Lung (tissue), 11 donors: ENCODE measurements at regions not wholly inside any gene's neighbourhood (a gene's known extent, or its start where the extent isn't known, plus 50 kb on each side); places are given as distances from the start of the nearest gene placed in this dataset.

ENCODE experiments used
- ATAC-seq: fragments of 200-7000 bp; cut with Tn5 transposase; one replicate; pipeline ENCODE4 v1.9.1; 2020; ENCODE audit warnings: moderate number of reproducible peaks; ENCODE audit not compliant: insufficient read depth, low FRiP score
- DNase-seq, 3 donors: peaks; one replicate each; pipeline ENCODE4 v3.0.0-alpha.2; 2013 to 2017
- H3K27ac ChIP-seq, 2 donors: one replicate each; pipeline ENCODE4 v1.5.1; 2013; ENCODE audit warnings: mild to moderate bottlenecking in 2 of 2, moderate library complexity in 2 of 2, control low read depth in 1 of 2, inconsistent platforms in 1 of 2, low read depth in 1 of 2, low read length in 1 of 2
- H3K27me3 ChIP-seq, 3 donors: one replicate each; pipeline ENCODE4 v1.5.1; 2013; ENCODE audit warnings: low read length in 2 of 3; ENCODE audit not compliant: control insufficient read depth in 3 of 3, insufficient read depth in 3 of 3
- H3K36me3 ChIP-seq, 4 donors: one replicate each; pipeline ENCODE4 v1.5.1; 2013; ENCODE audit warnings: low read length in 4 of 4, mild to moderate bottlenecking in 1 of 4, moderate library complexity in 1 of 4; ENCODE audit not compliant: control insufficient read depth in 4 of 4, insufficient read depth in 4 of 4
- H3K4me1 ChIP-seq, 5 donors: one replicate each; pipeline ENCODE4 v1.5.1; 2013; ENCODE audit warnings: low read length in 5 of 5, mild to moderate bottlenecking in 2 of 5, moderate library complexity in 1 of 5; ENCODE audit not compliant: control insufficient read depth in 5 of 5, insufficient read depth in 5 of 5
- H3K4me3 ChIP-seq: one replicate; pipeline ENCODE4 v1.5.1; 2013; ENCODE audit warnings: mild to moderate bottlenecking, control low read depth, moderate library complexity
- H3K9ac ChIP-seq, 2 donors: one replicate each; pipeline ENCODE4 v1.5.1; 2013; ENCODE audit warnings: low read length in 2 of 2, control low read depth in 1 of 2; ENCODE audit not compliant: insufficient read depth in 1 of 2
- H3K9me3 ChIP-seq, 4 donors: one replicate each; pipeline ENCODE4 v1.5.1; 2013; ENCODE audit warnings: low read length in 3 of 4, mild to moderate bottlenecking in 1 of 4, moderate library complexity in 1 of 4; ENCODE audit not compliant: control insufficient read depth in 4 of 4, insufficient read depth in 3 of 4
- CTCF ChIP-seq: IDR thresholded peaks from 2 replicates; pipeline ENCODE4 v1.5.1; 2012; ENCODE audit warnings: mild to moderate bottlenecking; ENCODE audit errors: control extremely low read depth, extremely low read depth
- WGBS, 2 donors: extraction: QIAGEN DNeasy Blood & Tissue Kit; methylation state at CpG; one replicate each; pipeline ENCODE4 v1.1.7; 2013; 5-methylcytosine and 5-hydroxymethylcytosine counted together
- donor health status: control.
- donor health status: control.
- donor health status: Bipolar disorder and iron deficiency.
- donor health status: healthy.
- donor health status: DM: yes; HTN: yes; CAD: no.

GRCh38 chr2:45263147-45263546 is 253.9 kb upstream of the SIX2 start:
- H3K27ac ChIP-seq = no peak overlapping the region
- no peaks in the 10 kb centered on the region for H3K36me3 ChIP-seq
- peaks cover 0 to 26% (median 1%) of the 10 kb centered on the region in 5 donors for H3K4me1 ChIP-seq
- WGBS, 2 donors = 17 to 35% methylated on average over 6 of the region's 6 CpGs
- H3K9ac ChIP-seq = no peak overlapping the region
- H3K9me3 ChIP-seq = no peaks in the 10 kb centered on the region
- H3K27me3 ChIP-seq = no peaks in the 10 kb centered on the region
- DNase-seq = no peak
- TF ChIP-seq CTCF = no peak
- no peak overlapping the region for H3K4me3 ChIP-seq
- ATAC-seq = no peak

GRCh38 chr2:45261746-45262145 is 252.5 kb upstream of the SIX2 start:
- Histone ChIP-seq H3K4me1 (peaks cover 0 to 40% (median 2%) of the 10 kb centered on the region in 5 donors), H3K36me3 (no peaks in the 10 kb centered on the region), H3K27me3 (no peaks in the 10 kb centered on the region), H3K9ac (no peak overlapping the region), H3K9me3 (no peaks in the 10 kb centered on the region), H3K4me3 (no peak overlapping the region), H3K27ac (no peak overlapping the region)
- ATAC-seq (no peak), DNase-seq (no peak)
- no peak for TF ChIP-seq CTCF
- WGBS, 2 donors = 75 to 80% methylated on average over 4 of the region's 4 CpGs

GRCh38 chr2:45260946-45261345 is 251.7 kb upstream of the SIX2 start:
- H3K9ac ChIP-seq = no peak overlapping the region
- H3K4me1 ChIP-seq = peaks cover 0 to 42% (median 2%) of the 10 kb centered on the region in 5 donors
- H3K4me3 ChIP-seq = no peak overlapping the region
- H3K27me3 ChIP-seq = no peaks in the 10 kb centered on the region
- no peak overlapping the region for H3K27ac ChIP-seq
- no peaks in the 10 kb centered on the region for H3K36me3 ChIP-seq
- no peaks in the 10 kb centered on the region for H3K9me3 ChIP-seq
- DNase-seq (no peak), ATAC-seq (no peak)
- TF ChIP-seq CTCF = no peak
- WGBS, 2 donors = 44 to 50% methylated on average over 5 of the region's 5 CpGs

GRCh38 chr2:45259547-45260160 is 250.4 kb upstream of the SIX2 start:
- DNase-seq (peak in 2 of 3 donors; percentile 29 to 58), ATAC-seq (no peak)
- Histone ChIP-seq H3K36me3 (no peaks in the 10 kb centered on the region), H3K27me3 (no peaks in the 10 kb centered on the region), H3K4me3 (no peak overlapping the region), H3K9me3 (no peaks in the 10 kb centered on the region), H3K4me1 (peaks cover 0 to 42% (median 2%) of the 10 kb centered on the region in 5 donors), H3K27ac (no peak overlapping the region), H3K9ac (no peak overlapping the region)
- no peak for TF ChIP-seq CTCF
- 77 to 84% methylated on average over 8 of the region's 8 CpGs for WGBS, 2 donors
